WTC11 (cell line): ENCODE measurements at regions not wholly inside any gene's neighbourhood (a gene's known extent, or its start where the extent isn't known, plus 50 kb on each side); places are given as distances from the start of the nearest gene placed in this dataset.

Experiments used
- ATAC-seq: fragments of 200-7000 bp; cut with Tn5 transposase; 2 replicates; pipeline ENCODE4 v1.10.0; 2021; ENCODE audit warnings: mild to moderate bottlenecking, moderate library complexity
- CTCF ChIA-PET: fragments of 300-600 bp; sonication (Branson Sonifier 250); formaldehyde crosslinking; loops from one replicate; lab custom pipeline; 2021; ENCODE audit warnings: antibody characterized with exemption; lab: Charles Lee
- POLR2A ChIA-PET: fragments of 350-600 bp; sonication (Branson Sonifier 250); formaldehyde crosslinking; loops from one replicate; lab custom pipeline; 2021; ENCODE audit warnings: antibody characterized with exemption; lab: Charles Lee
- DNase-seq: peaks from one replicate; pipeline ENCODE4 v3.0.0; 2021; ENCODE audit warnings: low spot score
- H3K27ac Mint-ChIP-seq: 2 replicates; pipeline ENCODE4 v1.8.0; 2021; ENCODE audit warnings: mixed read lengths
- H3K27me3 Mint-ChIP-seq: 2 replicates; pipeline ENCODE4 v1.8.0; 2021; ENCODE audit warnings: low read depth, mild to moderate bottlenecking, moderate library complexity, mixed read lengths
- H3K36me3 Mint-ChIP-seq: 2 replicates; pipeline ENCODE4 v1.8.0; 2021; ENCODE audit warnings: mixed read lengths
- H3K4me1 Mint-ChIP-seq: 2 replicates; pipeline ENCODE4 v1.8.0; 2022; ENCODE audit warnings: mixed read lengths
- H3K4me3 Mint-ChIP-seq: 2 replicates; pipeline ENCODE4 v1.8.0; 2021; ENCODE audit warnings: mild to moderate bottlenecking, moderate library complexity, mixed read lengths
- H3K9me3 Mint-ChIP-seq: 2 replicates; pipeline ENCODE4 v1.8.0; 2021; ENCODE audit warnings: mixed read lengths
- AFF4 ChIP-seq: sonication (generic); formaldehyde crosslinking; IDR thresholded peaks from 2 replicates; pipeline ENCODE4 v1.8.1; 2023; ENCODE audit warnings: mild to moderate bottlenecking, missing genetic modification reagents, borderline replicate concordance
- AR ChIP-seq: fragments of 250-450 bp; sonication (Bioruptor Pico); IDR thresholded peaks from 2 replicates; pipeline ENCODE4 v1.9.0; 2021; ENCODE audit warnings: mild to moderate bottlenecking
- ATF3 ChIP-seq: sonication (generic); formaldehyde crosslinking; conservative IDR thresholded peaks from 2 replicates; pipeline ENCODE4 v1.8.1; 2022; ENCODE audit warnings: mild to moderate bottlenecking, missing genetic modification reagents
- ATF6 ChIP-seq: sonication (generic); formaldehyde crosslinking; IDR thresholded peaks from 2 replicates; pipeline ENCODE4 v1.8.1; 2023; ENCODE audit warnings: mild to moderate bottlenecking, missing genetic modification reagents
- ESRRA ChIP-seq: sonication (generic); formaldehyde crosslinking; IDR thresholded peaks from 2 replicates; pipeline ENCODE4 v1.8.1; 2022; ENCODE audit warnings: mild to moderate bottlenecking, missing genetic modification reagents, borderline replicate concordance
- ETV6 ChIP-seq: sonication (generic); formaldehyde crosslinking; IDR thresholded peaks from 2 replicates; pipeline ENCODE4 v1.8.1; 2022; ENCODE audit warnings: mild to moderate bottlenecking, missing genetic modification reagents
- GRHL2 ChIP-seq: fragments of 250-450 bp; sonication (Bioruptor Pico); IDR thresholded peaks from 2 replicates; pipeline ENCODE4 v1.8.0; 2022; ENCODE audit warnings: mild to moderate bottlenecking, moderate library complexity; ENCODE audit not compliant: insufficient replicate concordance, severe bottlenecking
- HMGA2 ChIP-seq: fragments of 250-450 bp; sonication (Bioruptor Pico); IDR thresholded peaks from 2 replicates; pipeline ENCODE4 v1.4.0; 2021; ENCODE audit warnings: mild to moderate bottlenecking, moderate library complexity
- MLX ChIP-seq: sonication (generic); formaldehyde crosslinking; IDR thresholded peaks from 2 replicates; pipeline ENCODE4 v1.8.1; 2023; ENCODE audit warnings: mild to moderate bottlenecking, missing genetic modification reagents, moderate library complexity
- NR3C1 ChIP-seq: sonication (generic); formaldehyde crosslinking; conservative IDR thresholded peaks from 2 replicates; pipeline ENCODE4 v1.8.1; 2023; ENCODE audit warnings: low read depth, mild to moderate bottlenecking, missing genetic modification reagents
- OVOL2 ChIP-seq: fragments of 250-450 bp; sonication (Bioruptor Pico); IDR thresholded peaks from 2 replicates; pipeline ENCODE4 v1.9.0; 2021; ENCODE audit warnings: mild to moderate bottlenecking, borderline replicate concordance
- PREB ChIP-seq: sonication (generic); formaldehyde crosslinking; IDR thresholded peaks from 2 replicates; pipeline ENCODE4 v1.8.1; 2022; ENCODE audit warnings: mild to moderate bottlenecking, missing genetic modification reagents, moderate library complexity, borderline replicate concordance
- SMAD3 ChIP-seq: sonication (generic); formaldehyde crosslinking; IDR thresholded peaks from 2 replicates; pipeline ENCODE4 v1.8.0; 2022; ENCODE audit warnings: missing genetic modification reagents, mild to moderate bottlenecking, borderline replicate concordance
- TP53 ChIP-seq: sonication (generic); formaldehyde crosslinking; IDR thresholded peaks from 2 replicates; pipeline ENCODE4 v1.8.1; 2023; ENCODE audit warnings: mild to moderate bottlenecking, missing genetic modification reagents
- USF1 ChIP-seq: sonication (generic); formaldehyde crosslinking; IDR thresholded peaks from 2 replicates; pipeline ENCODE4 v1.8.0; 2022; ENCODE audit warnings: mild to moderate bottlenecking, missing genetic modification reagents
- ZBTB43 ChIP-seq: sonication (generic); formaldehyde crosslinking; IDR thresholded peaks from 2 replicates; pipeline ENCODE4 v1.8.1; 2023; ENCODE audit warnings: mild to moderate bottlenecking, missing genetic modification reagents
- ZNF263 ChIP-seq: sonication (generic); formaldehyde crosslinking; IDR thresholded peaks from 2 replicates; pipeline ENCODE4 v1.8.1; 2022; ENCODE audit warnings: low read depth, mild to moderate bottlenecking, moderate library complexity, missing genetic modification reagents
- ZNF317 ChIP-seq: sonication (generic); formaldehyde crosslinking; IDR thresholded peaks from 2 replicates; pipeline ENCODE4 v1.8.1; 2023; ENCODE audit warnings: low read depth, mild to moderate bottlenecking, moderate library complexity, missing genetic modification reagents, borderline replicate concordance
- ZNF425 ChIP-seq: fragments of 250-450 bp; sonication (Bioruptor Pico); conservative IDR thresholded peaks from 2 replicates; pipeline ENCODE4 v1.9.0; 2021; ENCODE audit warnings: mild to moderate bottlenecking

GRCh38 chr14:36227802-36228201 lies 51.3 kb upstream of the PTCSC3 start:
- H3K27me3 Mint-ChIP-seq: no peaks in the 10 kb centered on the region
- H3K4me3 Mint-ChIP-seq: no peak overlapping the region
- no peak overlapping the region for H3K27ac Mint-ChIP-seq
- H3K4me1 Mint-ChIP-seq: peaks cover 18% of the 10 kb centered on the region
- ATAC-seq (no peak), DNase-seq (no peak)
- ChIA-PET POLR2A (no interaction called here), CTCF (interaction anchor here (0.8 to 1.0 kb wide), 2 partner anchors 12 to 26 kb away, joined by 3 read pairs; no protein-coding TSS in a partner anchor)
- no peaks in the 10 kb centered on the region for H3K9me3 Mint-ChIP-seq
- H3K36me3 Mint-ChIP-seq: no peaks in the 10 kb centered on the region
- TF ChIP-seq USF1 (CRISPR knock-in tag) (no peak), ZNF425 (CRISPR knock-in tag) (no peak), MLX (CRISPR knock-in tag) (no peak), ZNF263 (CRISPR knock-in tag) (no peak), NR3C1 (no peak), AFF4 (CRISPR knock-in tag) (no peak), ATF3 (no peak), OVOL2 (CRISPR knock-in tag) (no peak), ESRRA (no peak), HMGA2 (CRISPR knock-in tag) (no peak), ZBTB43 (CRISPR knock-in tag) (no peak), ATF6 (no peak), SMAD3 (CRISPR knock-in tag) (no peak), GRHL2 (CRISPR knock-in tag) (no peak)

GRCh38 chr14:36227344-36227743 lies 50.8 kb upstream of the PTCSC3 start:
- CTCF ChIA-PET: no interaction called here
- Mint-ChIP-seq H3K27ac (no peak overlapping the region), H3K4me1 (peaks cover 23% of the 10 kb centered on the region), H3K36me3 (no peaks in the 10 kb centered on the region), H3K27me3 (no peaks in the 10 kb centered on the region), H3K4me3 (no peak overlapping the region), H3K9me3 (no peaks in the 10 kb centered on the region)
- POLR2A ChIA-PET: no interaction called here
- no peak for ATAC-seq
- DNase-seq: no peak
- TF ChIP-seq PREB: no peak
- no peak for TF ChIP-seq ETV6
- no peak for TF ChIP-seq AR (CRISPR knock-in tag)
- TF ChIP-seq TP53 (CRISPR knock-in tag): no peak
- TF ChIP-seq ZNF317: no peak
